NCI-H128 (cell line): ENCODE measurements at regions not wholly inside any gene's neighbourhood (a gene's known extent, or its start where the extent isn't known, plus 50 kb on each side); places are given as distances from the start of the nearest gene placed in this dataset.
"Not testable (repeated sequence)": the region's sequence is repeated elsewhere in the genome, so short reads cannot be mapped to it uniquely, and the experiment has no call there.

Experiments used
- DNase-seq: peaks from one replicate; lab custom pipeline; 2025; ENCODE audit not compliant: unreplicated experiment; lab: John Stamatoyannopoulos, UW

- DNase-seq: no peak
These were observed 1086.9 kb downstream of the TMEM121 start for GRCh38 chr14:106613256-106613655.

- DNase-seq: not testable (repeated sequence)
These were observed 1092.1 kb downstream of the TMEM121 start for GRCh38 chr14:106618471-106618951.

- DNase-seq: no peak
These were observed 1093.2 kb downstream of the TMEM121 start for GRCh38 chr14:106619606-106620005.

- DNase-seq: no peak
These were observed 1094.0 kb downstream of the TMEM121 start for GRCh38 chr14:106620368-106620767.

GRCh38 chr14:106622200-106622745 lies 1095.9 kb downstream of the TMEM121 start:
- DNase-seq: no peak

GRCh38 chr14:106625186-106625585 lies 1098.8 kb downstream of the TMEM121 start:
- DNase-seq: no peak

- not testable (repeated sequence) for DNase-seq
These were observed 1100.1 kb downstream of the TMEM121 start for GRCh38 chr14:106626469-106626868.

GRCh38 chr14:106626942-106627588 lies 1100.7 kb downstream of the TMEM121 start:
- not testable (repeated sequence) for DNase-seq

- no peak for DNase-seq
These were observed 1105.5 kb downstream of the TMEM121 start for GRCh38 chr14:106631879-106632278.

- no peak for DNase-seq
These were observed 1107.3 kb downstream of the TMEM121 start for GRCh38 chr14:106633721-106634120.

GRCh38 chr14:106635569-106635968 lies 1109.2 kb downstream of the TMEM121 start:
- no peak for DNase-seq

GRCh38 chr14:106638786-106639452 lies 1112.5 kb downstream of the TMEM121 start:
- DNase-seq: not testable (repeated sequence)

GRCh38 chr14:106642090-106642489 lies 1115.7 kb downstream of the TMEM121 start:
- DNase-seq: no peak

- DNase-seq: not testable (repeated sequence)
These were observed 1116.6 kb downstream of the TMEM121 start for GRCh38 chr14:106642971-106643370.

- not testable (repeated sequence) for DNase-seq
These were observed 1122.5 kb downstream of the TMEM121 start for GRCh38 chr14:106648874-106649273.

GRCh38 chr14:106651016-106651415 lies 1124.6 kb downstream of the TMEM121 start:
- no peak for DNase-seq

GRCh38 chr14:106652494-106652893 lies 1126.1 kb downstream of the TMEM121 start:
- DNase-seq: no peak

- no peak for DNase-seq
These were observed 1131.1 kb downstream of the TMEM121 start for GRCh38 chr14:106657460-106657859.

- not testable (repeated sequence) for DNase-seq
These were observed 1131.9 kb downstream of the TMEM121 start for GRCh38 chr14:106658066-106658860.

- not testable (repeated sequence) for DNase-seq
These were observed 1135.2 kb downstream of the TMEM121 start for GRCh38 chr14:106661561-106661960.

- DNase-seq: no peak
These were observed 1136.7 kb downstream of the TMEM121 start for GRCh38 chr14:106662936-106663550.
